Peyer's patch (tissue), 4 donors: ENCODE measurements at regions not wholly inside any gene's neighbourhood (a gene's known extent, or its start where the extent isn't known, plus 50 kb on each side); places are given as distances from the start of the nearest gene placed in this dataset.

Source experiments
- DNase-seq, 3 donors: peaks; one replicate each; pipeline ENCODE4 v3.0.0-alpha.2; 2017 to 2019
- H3K27ac ChIP-seq, 4 donors: fragments of 200-600 bp; sonication (generic); one replicate each; pipeline ENCODE4 v1.5.1; 2016 to 2019
- H3K27me3 ChIP-seq, 2 donors: fragments of 200-600 bp; sonication (generic); one replicate each; pipeline ENCODE4 v1.5.1; 2019
- H3K36me3 ChIP-seq, 3 donors: fragments of 200-600 bp; sonication (generic); one replicate each; pipeline ENCODE4 v1.5.1; 2016 to 2019
- H3K4me1 ChIP-seq, 4 donors: fragments of 200-600 bp; sonication (generic); one replicate each; pipeline ENCODE4 v1.5.1; 2016 to 2019
- H3K4me3 ChIP-seq, 4 donors: fragments of 200-600 bp; sonication (generic); 1 replicate in 3 of 4; 2 replicates in 1 of 4; pipeline ENCODE4 v1.5.1; 2016 to 2019; ENCODE audit warnings: mild to moderate bottlenecking in 1 of 4
- H3K9me3 ChIP-seq, 4 donors: fragments of 200-600 bp; sonication (generic); one replicate each; pipeline ENCODE4 v1.5.1; 2016 to 2019; ENCODE audit warnings: mild to moderate bottlenecking in 1 of 4
- POLR2A ChIP-seq, 2 donors: fragments of 450-650 bp; IDR thresholded peaks; one replicate each; pipeline ENCODE4 v1.5.1; 2017; ENCODE audit warnings: antibody characterized with exemption in 2 of 2, mild to moderate bottlenecking in 2 of 2, moderate library complexity in 2 of 2
- TF ChIP-seq, protein P1 (sequence below), 6 experiments: fragments of 450-650 bp in 4 of 6; fragments of 200-600 bp in 2 of 6; sonication (generic) in 1 of 6; IDR thresholded peaks; one replicate each; pipeline ENCODE4 v1.5.1; 2017 to 2019; ENCODE audit warnings: antibody characterized with exemption in 6 of 6, mild to moderate bottlenecking in 3 of 6, moderate library complexity in 1 of 6

DNA sequence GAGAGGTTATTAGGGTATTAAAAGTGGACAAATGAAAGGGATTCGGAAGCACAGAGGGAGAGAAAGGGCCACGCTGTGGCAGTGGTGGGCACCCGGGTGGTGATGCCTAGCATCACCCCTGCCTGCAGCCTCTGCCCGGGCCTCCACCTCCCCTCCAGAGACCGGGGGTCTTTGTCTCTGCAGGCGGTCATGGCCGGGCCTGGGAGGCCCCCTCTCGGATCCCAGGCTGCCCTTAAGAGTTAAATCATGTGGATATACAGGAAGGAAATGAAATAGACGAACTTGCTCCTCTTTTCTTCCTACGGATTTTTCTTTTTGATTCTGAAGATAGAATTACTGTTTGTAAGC, 319.6 kb downstream of the ZNF536 start:
- Histone ChIP-seq H3K9me3 (no peaks in the 10 kb centered on the region), H3K27me3 (no peaks in the 10 kb centered on the region), H3K4me3 (no peak overlapping the region), H3K27ac (no peak overlapping the region), H3K4me1 (peaks cover 0 to 9% (median 0%) of the 10 kb centered on the region in 4 donors), H3K36me3 (no peaks in the 10 kb centered on the region)
- DNase-seq: no peak
- TF ChIP-seq POLR2A (IDR thresholded peaks at IDR 0.05): no peak
- TF ChIP-seq, protein P1, sequence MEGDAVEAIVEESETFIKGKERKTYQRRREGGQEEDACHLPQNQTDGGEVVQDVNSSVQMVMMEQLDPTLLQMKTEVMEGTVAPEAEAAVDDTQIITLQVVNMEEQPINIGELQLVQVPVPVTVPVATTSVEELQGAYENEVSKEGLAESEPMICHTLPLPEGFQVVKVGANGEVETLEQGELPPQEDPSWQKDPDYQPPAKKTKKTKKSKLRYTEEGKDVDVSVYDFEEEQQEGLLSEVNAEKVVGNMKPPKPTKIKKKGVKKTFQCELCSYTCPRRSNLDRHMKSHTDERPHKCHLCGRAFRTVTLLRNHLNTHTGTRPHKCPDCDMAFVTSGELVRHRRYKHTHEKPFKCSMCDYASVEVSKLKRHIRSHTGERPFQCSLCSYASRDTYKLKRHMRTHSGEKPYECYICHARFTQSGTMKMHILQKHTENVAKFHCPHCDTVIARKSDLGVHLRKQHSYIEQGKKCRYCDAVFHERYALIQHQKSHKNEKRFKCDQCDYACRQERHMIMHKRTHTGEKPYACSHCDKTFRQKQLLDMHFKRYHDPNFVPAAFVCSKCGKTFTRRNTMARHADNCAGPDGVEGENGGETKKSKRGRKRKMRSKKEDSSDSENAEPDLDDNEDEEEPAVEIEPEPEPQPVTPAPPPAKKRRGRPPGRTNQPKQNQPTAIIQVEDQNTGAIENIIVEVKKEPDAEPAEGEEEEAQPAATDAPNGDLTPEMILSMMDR (IDR thresholded peaks at IDR 0.05): no peak

DNA sequence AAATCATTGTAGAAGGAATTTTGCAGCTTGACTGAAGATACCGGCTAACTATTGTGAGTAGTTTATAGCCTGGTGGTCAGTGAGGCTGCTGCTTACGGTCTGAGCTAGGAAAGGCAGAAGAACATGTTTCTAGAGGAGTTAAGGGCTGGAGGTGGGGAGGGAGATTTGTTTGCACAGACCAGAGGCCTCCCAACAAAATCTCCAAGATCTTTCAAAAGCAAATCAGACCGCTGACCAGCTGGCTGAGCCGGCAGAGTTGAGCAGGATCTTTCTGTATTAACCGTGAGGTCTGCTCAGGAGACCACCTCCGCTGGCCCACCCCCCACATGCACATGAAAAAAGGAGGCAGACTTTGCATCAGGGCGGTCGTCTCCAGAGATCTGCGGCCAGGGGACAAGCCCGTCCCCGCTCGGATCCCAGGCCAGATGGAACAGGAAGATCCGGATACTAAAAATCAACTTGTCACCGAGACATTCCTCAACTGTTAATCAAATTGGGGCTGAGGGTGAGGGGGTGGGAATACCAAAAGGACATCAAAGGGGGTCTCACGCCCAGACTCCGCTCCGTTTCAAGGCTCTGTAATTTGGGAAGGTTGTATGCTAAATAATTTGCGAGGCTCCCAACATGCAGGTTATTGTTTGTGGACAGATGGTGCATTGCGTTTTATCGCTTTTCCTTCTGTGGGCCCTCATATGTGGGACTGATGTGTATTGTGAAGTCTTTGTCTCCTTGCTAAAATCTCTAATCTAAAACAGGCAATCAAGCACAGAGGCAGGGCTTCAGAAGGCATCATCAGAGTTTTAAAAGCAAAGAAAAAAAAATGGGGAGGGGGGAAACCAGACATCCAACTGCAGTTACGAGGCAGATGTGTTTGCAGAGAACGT, 319.0 kb downstream of the ZNF536 start:
- peaks cover 0 to 9% (median 0%) of the 10 kb centered on the region in 4 donors for H3K4me1 ChIP-seq
- TF ChIP-seq POLR2A (IDR thresholded peaks at IDR 0.05): no peak
- TF ChIP-seq, protein P1 (IDR thresholded peaks at IDR 0.05): no peak
- H3K27ac ChIP-seq: no peak overlapping the region
- H3K27me3 ChIP-seq: no peaks in the 10 kb centered on the region
- no peak overlapping the region for H3K4me3 ChIP-seq
- DNase-seq: no peak
- H3K36me3 ChIP-seq: no peaks in the 10 kb centered on the region
- no peaks in the 10 kb centered on the region for H3K9me3 ChIP-seq

DNA sequence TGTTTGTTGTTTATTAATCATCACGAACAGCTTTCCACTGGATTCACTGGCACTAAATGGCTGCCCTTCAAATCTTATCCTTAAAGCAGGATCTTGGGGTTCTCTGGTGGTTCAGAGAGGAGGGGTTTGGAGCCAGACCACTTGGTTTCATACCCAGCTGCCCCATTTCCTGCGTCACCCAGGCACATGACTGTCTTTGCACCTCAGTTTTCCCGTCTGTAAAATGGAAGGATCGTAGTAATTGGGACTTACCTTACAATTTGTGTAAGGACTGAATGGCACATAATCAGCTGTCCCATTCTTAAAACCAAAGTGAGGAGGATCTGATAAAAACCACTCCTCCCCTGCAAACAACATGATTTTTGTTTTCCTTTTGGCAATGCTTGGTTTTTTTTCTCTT, 318.3 kb downstream of the ZNF536 start:
- H3K4me3 ChIP-seq: no peak overlapping the region
- no peaks in the 10 kb centered on the region for H3K36me3 ChIP-seq
- no peaks in the 10 kb centered on the region for H3K27me3 ChIP-seq
- H3K27ac ChIP-seq: no peak overlapping the region
- H3K4me1 ChIP-seq: peaks cover 0 to 9% (median 0%) of the 10 kb centered on the region in 4 donors
- DNase-seq: no peak
- H3K9me3 ChIP-seq: no peaks in the 10 kb centered on the region
- no peak for TF ChIP-seq POLR2A (IDR thresholded peaks at IDR 0.05)
- TF ChIP-seq, protein P1 (IDR thresholded peaks at IDR 0.05): no peak

DNA sequence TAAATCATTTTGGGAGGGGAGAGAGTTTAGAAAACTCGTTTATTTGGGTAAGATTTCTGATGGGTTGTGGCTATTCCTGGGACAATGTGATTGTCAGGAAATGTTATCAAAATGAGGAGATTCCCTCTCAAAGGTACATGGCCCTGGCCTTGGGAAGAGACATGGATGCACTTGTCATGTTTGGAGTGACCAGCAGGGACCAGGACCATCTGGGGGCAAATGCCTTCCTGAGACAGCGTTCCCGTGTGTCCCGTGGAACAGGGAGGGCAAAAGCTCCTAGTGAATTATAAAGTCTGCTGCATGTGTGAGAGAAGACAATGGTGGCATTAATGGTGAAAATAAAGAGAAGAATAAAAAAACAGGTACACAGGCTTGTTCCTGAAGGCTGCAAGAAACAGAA, 317.3 kb downstream of the ZNF536 start:
- H3K27me3 ChIP-seq: no peaks in the 10 kb centered on the region
- H3K27ac ChIP-seq: no peak overlapping the region
- peaks cover 0 to 9% (median 0%) of the 10 kb centered on the region in 4 donors for H3K4me1 ChIP-seq
- no peak for DNase-seq
- H3K36me3 ChIP-seq: no peaks in the 10 kb centered on the region
- H3K4me3 ChIP-seq: no peak overlapping the region
- no peaks in the 10 kb centered on the region for H3K9me3 ChIP-seq
- no peak for TF ChIP-seq POLR2A (IDR thresholded peaks at IDR 0.05)
- TF ChIP-seq, protein P1 (IDR thresholded peaks at IDR 0.05): no peak

DNA sequence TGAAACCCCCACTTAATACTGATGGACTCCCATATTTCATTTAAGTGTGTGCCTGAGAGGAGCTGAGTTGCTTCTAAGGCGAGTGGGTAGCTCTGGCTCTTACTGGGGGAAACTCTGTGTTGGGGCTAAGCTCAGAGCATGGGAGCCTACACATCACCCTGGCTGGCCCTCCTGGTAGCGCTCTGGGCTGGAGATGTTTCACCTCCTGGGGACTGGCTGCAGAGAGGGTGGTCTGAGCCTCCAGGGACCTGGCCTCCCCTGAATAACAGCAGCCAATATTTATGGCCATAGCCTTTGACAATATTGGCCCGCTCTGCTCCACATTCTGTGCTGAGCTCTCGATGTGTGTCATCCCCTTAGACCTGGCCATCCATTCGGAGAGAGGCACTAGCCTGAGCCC, 316.5 kb downstream of the ZNF536 start:
- H3K4me1 ChIP-seq: peaks cover 0 to 9% (median 0%) of the 10 kb centered on the region in 4 donors
- no peaks in the 10 kb centered on the region for H3K36me3 ChIP-seq
- H3K9me3 ChIP-seq: no peaks in the 10 kb centered on the region
- no peak overlapping the region for H3K27ac ChIP-seq
- TF ChIP-seq, protein P1 (IDR thresholded peaks at IDR 0.05): no peak
- no peak for TF ChIP-seq POLR2A (IDR thresholded peaks at IDR 0.05)
- no peak overlapping the region for H3K4me3 ChIP-seq
- DNase-seq: no peak
- no peaks in the 10 kb centered on the region for H3K27me3 ChIP-seq
